ENCODE measurements at regions not wholly inside any gene's neighbourhood (a gene's known extent, or its start where the extent isn't known, plus 50 kb on each side); places are given as distances from the start of the nearest gene placed in this dataset.

DNA sequence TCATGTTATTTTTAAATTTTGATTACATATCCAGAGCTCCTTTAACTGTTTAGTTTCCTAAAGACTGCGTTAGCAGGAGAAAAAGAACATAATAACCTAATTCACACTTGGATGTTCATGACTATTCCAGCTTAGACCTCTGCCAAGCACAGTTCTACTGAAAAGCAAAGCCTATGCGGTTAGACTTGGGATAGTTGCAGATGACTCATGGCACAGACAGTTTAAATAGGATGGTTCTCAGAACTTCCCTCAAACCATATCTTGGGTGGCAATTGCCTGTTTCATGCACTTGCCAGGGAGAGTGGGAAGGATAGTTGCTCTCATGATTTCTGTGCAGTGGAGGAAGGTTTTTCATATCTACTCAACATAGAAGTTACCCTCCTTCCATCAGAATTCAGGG lies 149.7 kb upstream of the KLHL29 start:
- Histone ChIP-seq H3K27me3 (ENCODE audit: control insufficient read depth, low read length) (no peaks in the 10 kb centered on the region), H3K4me1 (ENCODE audit: control insufficient read depth, low read length) (no peaks in the 10 kb centered on the region), H3K79me2 (ENCODE audit: control insufficient read depth, low read length) (no peaks in the 10 kb centered on the region), H4K20me1 (ENCODE audit: control insufficient read depth, insufficient read depth, low read depth, low read length) (no peaks in the 10 kb centered on the region), H3K36me3 (ENCODE audit: control insufficient read depth, low read length) (no peaks in the 10 kb centered on the region), H3K4me3 (ENCODE audit: low read length) (no peak overlapping the region), H3K9me3 (ENCODE audit: control insufficient read depth, insufficient read depth, low read length) (peaks cover 3% of the 10 kb centered on the region; the same call in 1 of the 2 replicates), H3K27ac (ENCODE audit: low read depth, low read length) (no peak overlapping the region), H3F3A (ENCODE audit: control insufficient read depth, insufficient read depth) (no peaks in the 10 kb centered on the region), H3K9me2 (replicated peaks; ENCODE audit: control insufficient read depth, low read length) (no peaks in the 10 kb centered on the region), H3K4me2 (ENCODE audit: low read length) (no peak overlapping the region)
- TF ChIP-seq, protein P1, sequence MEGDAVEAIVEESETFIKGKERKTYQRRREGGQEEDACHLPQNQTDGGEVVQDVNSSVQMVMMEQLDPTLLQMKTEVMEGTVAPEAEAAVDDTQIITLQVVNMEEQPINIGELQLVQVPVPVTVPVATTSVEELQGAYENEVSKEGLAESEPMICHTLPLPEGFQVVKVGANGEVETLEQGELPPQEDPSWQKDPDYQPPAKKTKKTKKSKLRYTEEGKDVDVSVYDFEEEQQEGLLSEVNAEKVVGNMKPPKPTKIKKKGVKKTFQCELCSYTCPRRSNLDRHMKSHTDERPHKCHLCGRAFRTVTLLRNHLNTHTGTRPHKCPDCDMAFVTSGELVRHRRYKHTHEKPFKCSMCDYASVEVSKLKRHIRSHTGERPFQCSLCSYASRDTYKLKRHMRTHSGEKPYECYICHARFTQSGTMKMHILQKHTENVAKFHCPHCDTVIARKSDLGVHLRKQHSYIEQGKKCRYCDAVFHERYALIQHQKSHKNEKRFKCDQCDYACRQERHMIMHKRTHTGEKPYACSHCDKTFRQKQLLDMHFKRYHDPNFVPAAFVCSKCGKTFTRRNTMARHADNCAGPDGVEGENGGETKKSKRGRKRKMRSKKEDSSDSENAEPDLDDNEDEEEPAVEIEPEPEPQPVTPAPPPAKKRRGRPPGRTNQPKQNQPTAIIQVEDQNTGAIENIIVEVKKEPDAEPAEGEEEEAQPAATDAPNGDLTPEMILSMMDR (IDR thresholded peaks at IDR 0.05; ENCODE audit: low read depth, low read length, poor library complexity, severe bottlenecking) = no peak
- TF ChIP-seq EZH2phosphoT487 (IDR thresholded peaks at IDR 0.05; ENCODE audit: borderline replicate concordance, low read length) = no peak

DNA sequence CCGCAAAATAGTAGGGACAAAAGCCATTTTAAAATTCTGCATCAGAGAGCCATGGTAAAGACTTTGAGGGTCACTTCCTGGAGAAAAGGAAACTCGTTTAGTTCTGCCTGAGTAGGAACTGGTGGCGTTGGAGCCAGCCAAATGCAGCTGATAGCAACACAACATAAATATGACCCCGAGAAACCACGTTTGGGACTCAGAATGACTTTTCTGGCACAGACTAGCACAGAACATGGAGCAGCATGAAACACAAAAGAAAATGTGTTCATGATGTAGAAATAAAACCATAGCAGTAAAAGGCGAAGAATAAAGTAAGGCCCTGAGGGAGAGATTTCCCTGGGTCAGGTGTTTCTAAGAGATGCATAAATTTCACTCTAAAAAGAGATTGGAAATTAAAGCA lies 149.2 kb upstream of the KLHL29 start:
- H3K9me2 ChIP-seq (replicated peaks; ENCODE audit: control insufficient read depth, low read length) = no peaks in the 10 kb centered on the region
- H3K27me3 ChIP-seq (ENCODE audit: control insufficient read depth, low read length) = no peaks in the 10 kb centered on the region
- no peak overlapping the region for H3K4me2 ChIP-seq (ENCODE audit: low read length)
- TF ChIP-seq, protein P1 (IDR thresholded peaks at IDR 0.05; ENCODE audit: low read depth, low read length, poor library complexity, severe bottlenecking) = no peak
- no peak for TF ChIP-seq EZH2phosphoT487 (IDR thresholded peaks at IDR 0.05; ENCODE audit: borderline replicate concordance, low read length)
- H3K79me2 ChIP-seq (ENCODE audit: control insufficient read depth, low read length) = no peaks in the 10 kb centered on the region
- no peak overlapping the region for H3K27ac ChIP-seq (ENCODE audit: low read depth, low read length)
- H3F3A ChIP-seq (ENCODE audit: control insufficient read depth, insufficient read depth) = no peaks in the 10 kb centered on the region
- peaks cover 3% of the 10 kb centered on the region; the same call in 1 of the 2 replicates for H3K9me3 ChIP-seq (ENCODE audit: control insufficient read depth, insufficient read depth, low read length)
- H4K20me1 ChIP-seq (ENCODE audit: control insufficient read depth, insufficient read depth, low read depth, low read length) = no peaks in the 10 kb centered on the region
- no peaks in the 10 kb centered on the region for H3K4me1 ChIP-seq (ENCODE audit: control insufficient read depth, low read length)
- no peaks in the 10 kb centered on the region for H3K36me3 ChIP-seq (ENCODE audit: control insufficient read depth, low read length)
- no peak overlapping the region for H3K4me3 ChIP-seq (ENCODE audit: low read length)

DNA sequence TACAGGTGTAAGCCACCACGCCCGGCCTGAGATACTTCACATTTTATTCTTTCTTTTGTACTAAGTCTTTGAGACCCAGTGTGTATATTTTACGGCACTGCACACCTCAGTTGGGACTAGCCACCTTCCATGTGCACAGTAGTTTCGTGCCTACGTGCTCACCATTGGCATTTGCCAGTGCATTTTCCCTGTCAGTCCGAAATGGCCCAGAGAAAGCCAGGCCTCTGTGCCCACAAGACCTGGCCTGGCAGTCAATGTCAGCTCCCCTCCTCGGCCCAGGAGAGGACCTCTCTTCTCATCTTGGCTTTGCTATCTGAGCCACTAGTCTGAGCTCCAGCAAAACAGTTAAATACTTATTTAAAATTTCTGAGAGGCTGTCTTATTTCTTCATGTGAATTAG lies 147.8 kb upstream of the KLHL29 start:
- no peak for TF ChIP-seq EZH2phosphoT487 (IDR thresholded peaks at IDR 0.05; ENCODE audit: borderline replicate concordance, low read length)
- TF ChIP-seq, protein P1 (IDR thresholded peaks at IDR 0.05; ENCODE audit: low read depth, low read length, poor library complexity, severe bottlenecking) = no peak
- Histone ChIP-seq H3K9me2 (replicated peaks; ENCODE audit: control insufficient read depth, low read length) (no peaks in the 10 kb centered on the region), H3K9me3 (ENCODE audit: control insufficient read depth, insufficient read depth, low read length) (no peaks in the 10 kb centered on the region), H3K27me3 (ENCODE audit: control insufficient read depth, low read length) (no peaks in the 10 kb centered on the region), H4K20me1 (ENCODE audit: control insufficient read depth, insufficient read depth, low read depth, low read length) (no peaks in the 10 kb centered on the region), H3K4me2 (ENCODE audit: low read length) (no peak overlapping the region), H3F3A (ENCODE audit: control insufficient read depth, insufficient read depth) (no peaks in the 10 kb centered on the region), H3K36me3 (ENCODE audit: control insufficient read depth, low read length) (no peaks in the 10 kb centered on the region), H3K4me1 (ENCODE audit: control insufficient read depth, low read length) (no peaks in the 10 kb centered on the region), H3K79me2 (ENCODE audit: control insufficient read depth, low read length) (no peaks in the 10 kb centered on the region), H3K4me3 (ENCODE audit: low read length) (no peak overlapping the region), H3K27ac (ENCODE audit: low read depth, low read length) (no peak overlapping the region)
